GM23338 (cell line): ENCODE measurements at regions not wholly inside any gene's neighbourhood (a gene's known extent, or its start where the extent isn't known, plus 50 kb on each side); places are given as distances from the start of the nearest gene placed in this dataset.

Experiments
- ATAC-seq: fragments of 200-7000 bp; cut with Tn5 transposase; 3 replicates; pipeline ENCODE4 v1.9.1; 2020
- DNase-seq: peaks from one replicate; pipeline ENCODE4 v3.0.0-alpha.2; 2015; ENCODE audit warnings: low spot score
- H2AFZ ChIP-seq: fragments of 200-600 bp; sonication (generic); 2 replicates; pipeline ENCODE4 v1.8.0; 2016; ENCODE audit warnings: antibody characterized with exemption, mild to moderate bottlenecking, moderate library complexity
- H3F3A ChIP-seq: fragments of 200-600 bp; sonication (generic); replicated peaks from 2 replicates; pipeline ENCODE4 v1.8.0; 2017; ENCODE audit warnings: antibody characterized with exemption, mixed run types, low read depth
- H3K27ac ChIP-seq: fragments of 200-600 bp; sonication (generic); 2 replicates; pipeline ENCODE4 v1.6.1; 2016; ENCODE audit warnings: low read depth
- H3K27me3 ChIP-seq: fragments of 200-600 bp; sonication (generic); 2 replicates; pipeline ENCODE4 v1.8.0; 2016; ENCODE audit warnings: mild to moderate bottlenecking, mixed run types, moderate library complexity; ENCODE audit not compliant: insufficient read depth
- H3K36me3 ChIP-seq: fragments of 200-600 bp; sonication (generic); 2 replicates; pipeline ENCODE4 v1.8.0; 2016; ENCODE audit warnings: mild to moderate bottlenecking; ENCODE audit not compliant: insufficient read depth
- H3K4me1 ChIP-seq: fragments of 200-600 bp; sonication (generic); 2 replicates; pipeline ENCODE4 v1.8.0; 2016; ENCODE audit warnings: mild to moderate bottlenecking, moderate library complexity; ENCODE audit not compliant: insufficient read depth
- H3K4me2 ChIP-seq: fragments of 200-600 bp; sonication (generic); 2 replicates; pipeline ENCODE4 v1.7.1; 2017; ENCODE audit warnings: mixed run types
- H3K4me3 ChIP-seq: fragments of 200-600 bp; sonication (generic); 2 replicates; pipeline ENCODE4 v1.6.1; 2016; ENCODE audit warnings: mixed run types
- H3K79me2 ChIP-seq: fragments of 200-600 bp; sonication (generic); replicated peaks from 2 replicates; pipeline ENCODE4 v1.8.0; 2017; ENCODE audit warnings: mild to moderate bottlenecking; ENCODE audit not compliant: insufficient read depth
- H3K9me2 ChIP-seq: fragments of 200-600 bp; sonication (generic); 2 replicates; pipeline ENCODE4 v1.8.0; 2017; ENCODE audit not compliant: insufficient read depth
- H4K20me1 ChIP-seq: fragments of 200-600 bp; sonication (generic); replicated peaks from 2 replicates; pipeline ENCODE4 v1.8.0; 2017; ENCODE audit warnings: mild to moderate bottlenecking; ENCODE audit not compliant: insufficient read depth
- H3K27ac Mint-ChIP-seq: 2 replicates; pipeline ENCODE4 v1.8.0; 2020; ENCODE audit warnings: inconsistent platforms, mild to moderate bottlenecking, moderate library complexity, mixed read lengths
- H3K27me3 Mint-ChIP-seq: 3 replicates; pipeline ENCODE4 v1.8.0; 2022; ENCODE audit warnings: low read depth, mild to moderate bottlenecking, moderate library complexity, mixed read lengths, inconsistent platforms; ENCODE audit not compliant: insufficient read depth, poor library complexity
- H3K36me3 Mint-ChIP-seq: 3 replicates; pipeline ENCODE4 v1.8.0; 2021; ENCODE audit warnings: low read depth, mild to moderate bottlenecking, inconsistent platforms, moderate library complexity, mixed read lengths
- H3K4me1 Mint-ChIP-seq: 3 replicates; pipeline ENCODE4 v1.8.0; 2020; ENCODE audit warnings: mild to moderate bottlenecking, inconsistent platforms, mixed read lengths
- H3K4me3 Mint-ChIP-seq: 3 replicates; pipeline ENCODE4 v1.8.0; 2021; ENCODE audit warnings: moderate library complexity, mild to moderate bottlenecking, inconsistent platforms, mixed read lengths
- H3K9me3 Mint-ChIP-seq: 3 replicates; pipeline ENCODE4 v1.8.0; 2020; ENCODE audit warnings: moderate library complexity, mild to moderate bottlenecking, inconsistent platforms, mixed read lengths
- CREB1 ChIP-seq: fragments of 250-450 bp; sonication (Bioruptor Pico); IDR thresholded peaks from 2 replicates; pipeline ENCODE4 v1.5.0; 2020; ENCODE audit warnings: low read depth, mild to moderate bottlenecking, moderate library complexity
- EZH2 ChIP-seq: fragments of 200-600 bp; sonication (generic); IDR thresholded peaks from one replicate; pipeline ENCODE4 v1.8.0; 2017; ENCODE audit warnings: antibody characterized with exemption, mild to moderate bottlenecking, low read depth; ENCODE audit not compliant: unreplicated experiment
- EZH2phosphoT487 ChIP-seq: fragments of 200-600 bp; sonication (generic); IDR thresholded peaks from one replicate; pipeline ENCODE4 v1.8.1; 2018; ENCODE audit warnings: antibody characterized with exemption; ENCODE audit not compliant: unreplicated experiment
- JUNB ChIP-seq: IDR thresholded peaks from one replicate; pipeline ENCODE4 v1.6.1; 2016; ENCODE audit warnings: antibody characterized with exemption; ENCODE audit not compliant: unreplicated experiment
- NANOG ChIP-seq: IDR thresholded peaks from 2 replicates; pipeline ENCODE4 v1.6.1; 2016; ENCODE audit warnings: antibody characterized with exemption, borderline replicate concordance
- POLR2AphosphoS5 ChIP-seq: IDR thresholded peaks from 2 replicates; pipeline ENCODE4 v1.6.1; 2016; ENCODE audit warnings: antibody characterized with exemption, low read depth
- REST ChIP-seq: IDR thresholded peaks from one replicate; pipeline ENCODE4 v1.6.1; 2018; ENCODE audit warnings: antibody characterized with exemption; ENCODE audit not compliant: unreplicated experiment
- STAT1 ChIP-seq: IDR thresholded peaks from one replicate; pipeline ENCODE4 v1.6.1; 2016; ENCODE audit warnings: antibody characterized with exemption; ENCODE audit not compliant: unreplicated experiment
- ZNF114 ChIP-seq: fragments of 250-450 bp; sonication (Bioruptor Pico); IDR thresholded peaks from 2 replicates; pipeline ENCODE4 v1.5.0; 2020; ENCODE audit warnings: mild to moderate bottlenecking, moderate library complexity
- ZNF331 ChIP-seq: fragments of 250-450 bp; sonication (Bioruptor Pico); IDR thresholded peaks from 2 replicates; pipeline ENCODE4 v1.5.0; 2020; ENCODE audit warnings: low read depth, mild to moderate bottlenecking, moderate library complexity
- TF ChIP-seq, protein P1 (sequence below), 2 experiments: fragments of 200-600 bp in 1 of 2; sonication (generic) in 1 of 2; conservative IDR thresholded peaks; 2 replicates each; pipeline versions ENCODE4 v1.5.1 to v1.6.1; 2016 to 2017; ENCODE audit warnings: antibody characterized with exemption in 2 of 2, low read depth in 2 of 2, mild to moderate bottlenecking in 2 of 2, moderate library complexity in 1 of 2
- TF ChIP-seq, protein P2 (sequence below): fragments of 250-450 bp; sonication (Bioruptor Pico); IDR thresholded peaks from 2 replicates; pipeline ENCODE4 v1.5.0; 2020; ENCODE audit warnings: mild to moderate bottlenecking, moderate library complexity
- TF ChIP-seq, protein P3 (sequence below): IDR thresholded peaks from 2 replicates; pipeline ENCODE4 v1.6.1; 2016; ENCODE audit warnings: antibody characterized with exemption

- Histone ChIP-seq H3K36me3 (no peaks in the 10 kb centered on the region), H3K4me1 (no peaks in the 10 kb centered on the region), H3K4me2 (no peak overlapping the region), H3K27ac (no peak overlapping the region), H4K20me1 (no peaks in the 10 kb centered on the region), H3K9me2 (no peaks in the 10 kb centered on the region), H3K4me3 (no peak overlapping the region), H2AFZ (no peak overlapping the region), H3F3A (no peaks in the 10 kb centered on the region), H3K27me3 (no peaks in the 10 kb centered on the region), H3K79me2 (no peaks in the 10 kb centered on the region)
- Mint-ChIP-seq H3K4me1 (no peaks in the 10 kb centered on the region), H3K9me3 (peaks cover 8% of the 10 kb centered on the region; the same call in 1 of the 3 replicates), H3K27ac (no peak overlapping the region), H3K27me3 (no peaks in the 10 kb centered on the region), H3K36me3 (no peaks in the 10 kb centered on the region), H3K4me3 (no peak overlapping the region)
- TF ChIP-seq JUNB (no peak), CREB1 (no peak), NANOG (no peak), EZH2phosphoT487 (no peak), POLR2AphosphoS5 (no peak), STAT1 (no peak), ZNF114 (no peak), EZH2 (no peak), REST (no peak), ZNF331 (CRISPR knock-in tag) (no peak)
- TF ChIP-seq, protein P1, sequence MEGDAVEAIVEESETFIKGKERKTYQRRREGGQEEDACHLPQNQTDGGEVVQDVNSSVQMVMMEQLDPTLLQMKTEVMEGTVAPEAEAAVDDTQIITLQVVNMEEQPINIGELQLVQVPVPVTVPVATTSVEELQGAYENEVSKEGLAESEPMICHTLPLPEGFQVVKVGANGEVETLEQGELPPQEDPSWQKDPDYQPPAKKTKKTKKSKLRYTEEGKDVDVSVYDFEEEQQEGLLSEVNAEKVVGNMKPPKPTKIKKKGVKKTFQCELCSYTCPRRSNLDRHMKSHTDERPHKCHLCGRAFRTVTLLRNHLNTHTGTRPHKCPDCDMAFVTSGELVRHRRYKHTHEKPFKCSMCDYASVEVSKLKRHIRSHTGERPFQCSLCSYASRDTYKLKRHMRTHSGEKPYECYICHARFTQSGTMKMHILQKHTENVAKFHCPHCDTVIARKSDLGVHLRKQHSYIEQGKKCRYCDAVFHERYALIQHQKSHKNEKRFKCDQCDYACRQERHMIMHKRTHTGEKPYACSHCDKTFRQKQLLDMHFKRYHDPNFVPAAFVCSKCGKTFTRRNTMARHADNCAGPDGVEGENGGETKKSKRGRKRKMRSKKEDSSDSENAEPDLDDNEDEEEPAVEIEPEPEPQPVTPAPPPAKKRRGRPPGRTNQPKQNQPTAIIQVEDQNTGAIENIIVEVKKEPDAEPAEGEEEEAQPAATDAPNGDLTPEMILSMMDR (conservative IDR thresholded peaks at IDR 0.05; ENCODE audit: low read depth in 2 of 2), result no peak
- TF ChIP-seq, protein P2, sequence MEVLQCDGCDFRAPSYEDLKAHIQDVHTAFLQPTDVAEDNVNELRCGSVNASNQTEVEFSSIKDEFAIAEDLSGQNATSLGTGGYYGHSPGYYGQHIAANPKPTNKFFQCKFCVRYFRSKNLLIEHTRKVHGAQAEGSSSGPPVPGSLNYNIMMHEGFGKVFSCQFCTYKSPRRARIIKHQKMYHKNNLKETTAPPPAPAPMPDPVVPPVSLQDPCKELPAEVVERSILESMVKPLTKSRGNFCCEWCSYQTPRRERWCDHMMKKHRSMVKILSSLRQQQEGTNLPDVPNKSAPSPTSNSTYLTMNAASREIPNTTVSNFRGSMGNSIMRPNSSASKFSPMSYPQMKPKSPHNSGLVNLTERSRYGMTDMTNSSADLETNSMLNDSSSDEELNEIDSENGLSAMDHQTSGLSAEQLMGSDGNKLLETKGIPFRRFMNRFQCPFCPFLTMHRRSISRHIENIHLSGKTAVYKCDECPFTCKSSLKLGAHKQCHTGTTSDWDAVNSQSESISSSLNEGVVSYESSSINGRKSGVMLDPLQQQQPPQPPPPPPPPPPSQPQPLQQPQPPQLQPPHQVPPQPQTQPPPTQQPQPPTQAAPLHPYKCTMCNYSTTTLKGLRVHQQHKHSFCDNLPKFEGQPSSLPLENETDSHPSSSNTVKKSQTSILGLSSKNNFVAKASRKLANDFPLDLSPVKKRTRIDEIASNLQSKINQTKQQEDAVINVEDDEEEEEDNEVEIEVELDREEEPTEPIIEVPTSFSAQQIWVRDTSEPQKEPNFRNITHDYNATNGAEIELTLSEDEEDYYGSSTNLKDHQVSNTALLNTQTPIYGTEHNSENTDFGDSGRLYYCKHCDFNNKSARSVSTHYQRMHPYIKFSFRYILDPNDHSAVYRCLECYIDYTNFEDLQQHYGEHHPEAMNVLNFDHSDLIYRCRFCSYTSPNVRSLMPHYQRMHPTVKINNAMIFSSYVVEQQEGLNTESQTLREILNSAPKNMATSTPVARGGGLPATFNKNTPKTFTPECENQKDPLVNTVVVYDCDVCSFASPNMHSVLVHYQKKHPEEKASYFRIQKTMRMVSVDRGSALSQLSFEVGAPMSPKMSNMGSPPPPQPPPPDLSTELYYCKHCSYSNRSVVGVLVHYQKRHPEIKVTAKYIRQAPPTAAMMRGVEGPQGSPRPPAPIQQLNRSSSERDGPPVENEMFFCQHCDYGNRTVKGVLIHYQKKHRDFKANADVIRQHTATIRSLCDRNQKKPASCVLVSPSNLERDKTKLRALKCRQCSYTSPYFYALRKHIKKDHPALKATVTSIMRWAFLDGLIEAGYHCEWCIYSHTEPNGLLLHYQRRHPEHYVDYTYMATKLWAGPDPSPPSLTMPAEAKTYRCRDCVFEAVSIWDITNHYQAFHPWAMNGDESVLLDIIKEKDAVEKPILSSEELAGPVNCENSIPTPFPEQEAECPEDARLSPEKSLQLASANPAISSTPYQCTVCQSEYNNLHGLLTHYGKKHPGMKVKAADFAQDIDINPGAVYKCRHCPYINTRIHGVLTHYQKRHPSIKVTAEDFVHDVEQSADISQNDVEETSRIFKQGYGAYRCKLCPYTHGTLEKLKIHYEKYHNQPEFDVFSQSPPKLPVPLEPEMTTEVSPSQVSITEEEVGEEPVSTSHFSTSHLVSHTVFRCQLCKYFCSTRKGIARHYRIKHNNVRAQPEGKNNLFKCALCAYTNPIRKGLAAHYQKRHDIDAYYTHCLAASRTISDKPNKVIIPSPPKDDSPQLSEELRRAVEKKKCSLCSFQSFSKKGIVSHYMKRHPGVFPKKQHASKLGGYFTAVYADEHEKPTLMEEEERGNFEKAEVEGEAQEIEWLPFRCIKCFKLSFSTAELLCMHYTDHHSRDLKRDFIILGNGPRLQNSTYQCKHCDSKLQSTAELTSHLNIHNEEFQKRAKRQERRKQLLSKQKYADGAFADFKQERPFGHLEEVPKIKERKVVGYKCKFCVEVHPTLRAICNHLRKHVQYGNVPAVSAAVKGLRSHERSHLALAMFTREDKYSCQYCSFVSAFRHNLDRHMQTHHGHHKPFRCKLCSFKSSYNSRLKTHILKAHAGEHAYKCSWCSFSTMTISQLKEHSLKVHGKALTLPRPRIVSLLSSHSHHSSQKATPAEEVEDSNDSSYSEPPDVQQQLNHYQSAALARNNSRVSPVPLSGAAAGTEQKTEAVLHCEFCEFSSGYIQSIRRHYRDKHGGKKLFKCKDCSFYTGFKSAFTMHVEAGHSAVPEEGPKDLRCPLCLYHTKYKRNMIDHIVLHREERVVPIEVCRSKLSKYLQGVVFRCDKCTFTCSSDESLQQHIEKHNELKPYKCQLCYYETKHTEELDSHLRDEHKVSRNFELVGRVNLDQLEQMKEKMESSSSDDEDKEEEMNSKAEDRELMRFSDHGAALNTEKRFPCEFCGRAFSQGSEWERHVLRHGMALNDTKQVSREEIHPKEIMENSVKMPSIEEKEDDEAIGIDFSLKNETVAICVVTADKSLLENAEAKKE (CRISPR knock-in tag), result no peak
- TF ChIP-seq, protein P3, sequence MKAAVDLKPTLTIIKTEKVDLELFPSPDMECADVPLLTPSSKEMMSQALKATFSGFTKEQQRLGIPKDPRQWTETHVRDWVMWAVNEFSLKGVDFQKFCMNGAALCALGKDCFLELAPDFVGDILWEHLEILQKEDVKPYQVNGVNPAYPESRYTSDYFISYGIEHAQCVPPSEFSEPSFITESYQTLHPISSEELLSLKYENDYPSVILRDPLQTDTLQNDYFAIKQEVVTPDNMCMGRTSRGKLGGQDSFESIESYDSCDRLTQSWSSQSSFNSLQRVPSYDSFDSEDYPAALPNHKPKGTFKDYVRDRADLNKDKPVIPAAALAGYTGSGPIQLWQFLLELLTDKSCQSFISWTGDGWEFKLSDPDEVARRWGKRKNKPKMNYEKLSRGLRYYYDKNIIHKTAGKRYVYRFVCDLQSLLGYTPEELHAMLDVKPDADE, result no peak
- ATAC-seq (no peak), DNase-seq (no peak)
Measured at GRCh38 chr4:146004730-146005129, 66.1 kb upstream of the ZNF827 start.
